Upper lobe of left lung (tissue), 6 donors: ENCODE measurements at regions not wholly inside any gene's neighbourhood (a gene's known extent, or its start where the extent isn't known, plus 50 kb on each side); places are given as distances from the start of the nearest gene placed in this dataset.
A peak's percentile ranks its signal among the peaks of the same experiment; 100 is the strongest.

Experiments used
- ATAC-seq, 2 donors: fragments of 200-7000 bp; cut with Tn5 transposase; one replicate each; pipeline ENCODE4 v1.9.1; 2022; ENCODE audit warnings: mild to moderate bottlenecking in 2 of 2, moderate library complexity in 2 of 2; ENCODE audit not compliant: low FRiP score in 2 of 2
- DNase-seq, 2 donors: peaks; one replicate each; pipeline ENCODE4 v3.0.0-alpha.2; 2019 to 2020
- H3K27ac ChIP-seq, 4 donors: fragments of 200-600 bp; sonication (generic); one replicate each; pipeline ENCODE4 v1.5.1; 2016 to 2019
- H3K27me3 ChIP-seq, 4 donors: fragments of 200-600 bp; sonication (generic); one replicate each; pipeline ENCODE4 v1.5.1; 2017 to 2019
- H3K36me3 ChIP-seq, 4 donors: fragments of 200-600 bp; sonication (generic); one replicate each; pipeline ENCODE4 v1.5.1; 2016 to 2019
- H3K4me1 ChIP-seq, 4 donors: fragments of 200-600 bp; sonication (generic); one replicate each; pipeline ENCODE4 v1.5.1; 2018 to 2019
- H3K4me3 ChIP-seq, 4 donors: fragments of 200-600 bp; sonication (generic); one replicate each; pipeline ENCODE4 v1.5.1; 2017 to 2019; ENCODE audit warnings: mild to moderate bottlenecking in 2 of 4, moderate library complexity in 1 of 4
- H3K9me3 ChIP-seq, 4 donors: fragments of 200-600 bp; sonication (generic); one replicate each; pipeline ENCODE4 v1.5.1; 2018 to 2019
- EP300 ChIP-seq, 4 donors: sonication (generic); formaldehyde crosslinking; IDR thresholded peaks; one replicate each; pipeline ENCODE4 v1.5.1; 2017; ENCODE audit warnings: antibody characterized with exemption in 4 of 4, control low read depth in 2 of 4
- POLR2A ChIP-seq, 4 donors: fragments of 450-650 bp; IDR thresholded peaks; one replicate each; pipeline ENCODE4 v1.5.1; 2016 to 2017; ENCODE audit warnings: antibody characterized with exemption in 4 of 4, mild to moderate bottlenecking in 2 of 4
- POLR2AphosphoS5 ChIP-seq, 2 donors: sonication (generic); formaldehyde crosslinking; IDR thresholded peaks; one replicate each; pipeline ENCODE4 v1.5.1; 2017; ENCODE audit warnings: antibody characterized with exemption in 2 of 2
- WGBS, 2 donors: methylation state at CpG; one replicate each; pipeline ENCODE4 v1.1.5; 2017 to 2018; 5-methylcytosine and 5-hydroxymethylcytosine counted together
- TF ChIP-seq, protein P1 (sequence below), 6 experiments: fragments of 450-650 bp in 4 of 6; fragments of 200-600 bp in 2 of 6; sonication (generic) in 2 of 6; IDR thresholded peaks; one replicate each; pipeline ENCODE4 v1.5.1; 2016 to 2019; ENCODE audit warnings: antibody characterized with exemption in 6 of 6
- donor health status: DM: no; HTN: no; CAD: no; lungs with moderate emphysema.
- donor health status: DM: no; HTN: yes; CAD: no; lungs with severe emphysema.

DNA sequence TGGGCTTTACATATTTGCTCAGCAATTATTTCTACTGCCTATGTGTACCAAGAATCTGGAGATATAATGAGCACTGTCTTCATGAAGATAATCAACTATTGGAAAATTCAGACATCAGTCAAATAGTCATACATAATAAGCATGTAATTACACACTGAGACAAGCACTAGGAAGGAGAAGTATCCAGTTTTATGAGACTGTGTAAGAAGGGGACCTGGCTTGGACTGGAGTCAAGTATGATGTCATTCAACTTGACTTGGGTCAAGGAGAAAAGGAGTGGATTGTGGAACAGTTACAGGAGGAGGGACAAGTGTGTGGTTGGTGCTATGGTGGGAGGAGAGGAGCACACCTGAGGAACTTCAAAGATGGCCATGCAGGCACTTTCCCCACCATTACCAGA, 419.8 kb upstream of the TRIB2 start:
- no peak overlapping the region for H3K4me3 ChIP-seq
- H3K4me1 ChIP-seq: peaks cover 0 to 13% (median 4%) of the 10 kb centered on the region in 4 donors
- TF ChIP-seq POLR2A (IDR thresholded peaks at IDR 0.05) (no peak), POLR2AphosphoS5 (IDR thresholded peaks at IDR 0.05) (no peak), EP300 (IDR thresholded peaks at IDR 0.05) (no peak)
- TF ChIP-seq, protein P1, sequence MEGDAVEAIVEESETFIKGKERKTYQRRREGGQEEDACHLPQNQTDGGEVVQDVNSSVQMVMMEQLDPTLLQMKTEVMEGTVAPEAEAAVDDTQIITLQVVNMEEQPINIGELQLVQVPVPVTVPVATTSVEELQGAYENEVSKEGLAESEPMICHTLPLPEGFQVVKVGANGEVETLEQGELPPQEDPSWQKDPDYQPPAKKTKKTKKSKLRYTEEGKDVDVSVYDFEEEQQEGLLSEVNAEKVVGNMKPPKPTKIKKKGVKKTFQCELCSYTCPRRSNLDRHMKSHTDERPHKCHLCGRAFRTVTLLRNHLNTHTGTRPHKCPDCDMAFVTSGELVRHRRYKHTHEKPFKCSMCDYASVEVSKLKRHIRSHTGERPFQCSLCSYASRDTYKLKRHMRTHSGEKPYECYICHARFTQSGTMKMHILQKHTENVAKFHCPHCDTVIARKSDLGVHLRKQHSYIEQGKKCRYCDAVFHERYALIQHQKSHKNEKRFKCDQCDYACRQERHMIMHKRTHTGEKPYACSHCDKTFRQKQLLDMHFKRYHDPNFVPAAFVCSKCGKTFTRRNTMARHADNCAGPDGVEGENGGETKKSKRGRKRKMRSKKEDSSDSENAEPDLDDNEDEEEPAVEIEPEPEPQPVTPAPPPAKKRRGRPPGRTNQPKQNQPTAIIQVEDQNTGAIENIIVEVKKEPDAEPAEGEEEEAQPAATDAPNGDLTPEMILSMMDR (IDR thresholded peaks at IDR 0.05): no peak
- H3K9me3 ChIP-seq: no peaks in the 10 kb centered on the region
- H3K27ac ChIP-seq: no peak overlapping the region
- ATAC-seq (no peak), DNase-seq (peak in 1 of 2 donors; percentile 48)
- H3K36me3 ChIP-seq: no peaks in the 10 kb centered on the region
- no peaks in the 10 kb centered on the region for H3K27me3 ChIP-seq

DNA sequence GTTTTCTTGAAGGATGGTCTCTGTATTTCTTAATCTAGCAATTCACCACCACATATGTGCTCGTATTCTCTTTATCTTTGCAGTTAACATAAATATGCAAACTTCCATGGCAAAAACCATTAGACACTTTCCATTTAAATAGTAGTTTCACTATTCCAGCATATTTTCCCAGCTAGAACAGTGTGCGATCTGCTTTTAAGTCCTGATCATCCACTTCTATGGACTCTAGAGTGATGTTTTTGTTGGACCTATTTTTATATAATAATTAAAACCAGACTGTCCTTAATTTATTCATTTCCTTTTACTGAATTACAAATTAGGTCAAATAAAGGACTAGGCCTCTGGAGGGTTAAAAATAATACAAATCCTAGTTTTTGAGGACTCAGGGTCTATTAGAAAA, 418.4 kb upstream of the TRIB2 start:
- TF ChIP-seq EP300 (IDR thresholded peaks at IDR 0.05) (no peak), POLR2A (IDR thresholded peaks at IDR 0.05) (no peak), POLR2AphosphoS5 (IDR thresholded peaks at IDR 0.05) (no peak)
- TF ChIP-seq, protein P1 (IDR thresholded peaks at IDR 0.05): no peak
- DNase-seq (no peak), ATAC-seq (no peak)
- Histone ChIP-seq H3K27ac (no peak overlapping the region), H3K36me3 (no peaks in the 10 kb centered on the region), H3K27me3 (no peaks in the 10 kb centered on the region), H3K9me3 (no peaks in the 10 kb centered on the region), H3K4me1 (peaks cover 7 to 23% (median 10%) of the 10 kb centered on the region in 4 donors), H3K4me3 (no peak overlapping the region)
- 97 to 98% methylated on average over 2 of the region's 2 CpGs for WGBS, 2 donors

DNA sequence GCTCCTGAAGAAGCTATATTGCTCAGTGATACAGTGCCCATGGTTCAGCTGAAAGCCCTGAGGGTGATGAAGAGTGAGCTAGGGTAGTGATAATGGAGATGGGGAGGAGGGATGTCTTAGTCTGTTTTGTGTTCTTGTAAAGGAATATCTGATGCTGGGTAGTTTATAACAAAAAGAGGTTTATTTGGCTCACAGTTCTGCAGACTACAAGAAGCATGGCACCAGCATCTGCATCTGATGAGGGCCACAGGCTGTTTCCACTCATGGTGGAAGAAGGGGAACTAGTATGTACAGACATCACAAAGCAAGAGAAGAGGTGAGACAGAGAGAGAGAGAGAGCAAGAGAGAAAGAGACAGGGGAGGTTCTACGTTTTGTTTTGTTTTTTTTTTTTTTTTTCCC, 417.3 kb upstream of the TRIB2 start:
- ATAC-seq (no peak), DNase-seq (no peak)
- no peaks in the 10 kb centered on the region for H3K36me3 ChIP-seq
- H3K4me3 ChIP-seq: no peak overlapping the region
- no peaks in the 10 kb centered on the region for H3K9me3 ChIP-seq
- 63 to 83% methylated on average over 1 of the region's 1 CpG for WGBS, 2 donors
- no peak for TF ChIP-seq POLR2A (IDR thresholded peaks at IDR 0.05)
- TF ChIP-seq, protein P1 (IDR thresholded peaks at IDR 0.05): no peak
- TF ChIP-seq EP300 (IDR thresholded peaks at IDR 0.05): no peak
- TF ChIP-seq POLR2AphosphoS5 (IDR thresholded peaks at IDR 0.05): no peak
- peaks cover 7 to 33% (median 11%) of the 10 kb centered on the region in 4 donors for H3K4me1 ChIP-seq
- H3K27me3 ChIP-seq: no peaks in the 10 kb centered on the region
- no peak overlapping the region for H3K27ac ChIP-seq

DNA sequence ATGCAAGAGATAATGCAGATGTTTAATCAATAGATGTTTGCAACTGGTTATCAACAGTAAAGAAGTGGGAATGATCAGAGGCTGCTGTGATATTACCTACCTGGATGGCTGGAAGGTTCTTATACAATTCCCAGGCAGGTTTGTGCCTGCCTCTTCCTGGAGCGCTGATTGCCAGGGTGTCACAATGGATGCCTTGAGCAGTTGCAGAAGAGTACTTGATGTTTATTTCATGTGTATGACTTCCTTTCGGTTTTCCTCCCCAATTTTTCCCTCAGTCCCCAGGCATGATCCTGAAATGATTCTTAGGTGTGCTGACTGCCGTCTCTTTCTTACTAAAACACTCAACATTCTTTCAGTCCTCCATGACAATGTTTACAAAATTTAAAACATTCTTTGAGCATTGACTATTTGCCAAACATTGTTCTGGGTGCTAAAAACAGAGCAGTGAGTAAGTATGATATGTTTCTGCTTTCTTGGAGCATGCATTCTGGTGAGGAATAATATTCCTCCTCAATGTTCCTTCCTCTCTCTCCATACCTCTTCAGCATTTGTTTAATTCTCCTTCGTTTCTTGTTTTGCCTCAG, 416.6 kb upstream of the TRIB2 start:
- ATAC-seq (no peak), DNase-seq (no peak)

More for the DNA sequence above, 416.6 kb upstream of the TRIB2 start:
- no peak for TF ChIP-seq POLR2A (IDR thresholded peaks at IDR 0.05)
- TF ChIP-seq, protein P1 (IDR thresholded peaks at IDR 0.05): no peak
- TF ChIP-seq EP300 (IDR thresholded peaks at IDR 0.05): no peak
- TF ChIP-seq POLR2AphosphoS5 (IDR thresholded peaks at IDR 0.05): no peak
- Histone ChIP-seq H3K4me3 (no peak overlapping the region), H3K27me3 (no peaks in the 10 kb centered on the region), H3K4me1 (peaks cover 7 to 40% (median 14%) of the 10 kb centered on the region in 4 donors), H3K27ac (peak overlapping the region in 2 of 4 donors; percentile 4 to 51), H3K36me3 (no peaks in the 10 kb centered on the region), H3K9me3 (no peaks in the 10 kb centered on the region)
- WGBS, 2 donors: 45 to 47% methylated on average over 4 of the region's 4 CpGs
